ENCODE measurements at regions not wholly inside any gene's neighbourhood (a gene's known extent, or its start where the extent isn't known, plus 50 kb on each side); places are given as distances from the start of the nearest gene placed in this dataset.
"Not testable (repeated sequence)": the region's sequence is repeated elsewhere in the genome, so short reads cannot be mapped to it uniquely, and the experiment has no call there.

DNA sequence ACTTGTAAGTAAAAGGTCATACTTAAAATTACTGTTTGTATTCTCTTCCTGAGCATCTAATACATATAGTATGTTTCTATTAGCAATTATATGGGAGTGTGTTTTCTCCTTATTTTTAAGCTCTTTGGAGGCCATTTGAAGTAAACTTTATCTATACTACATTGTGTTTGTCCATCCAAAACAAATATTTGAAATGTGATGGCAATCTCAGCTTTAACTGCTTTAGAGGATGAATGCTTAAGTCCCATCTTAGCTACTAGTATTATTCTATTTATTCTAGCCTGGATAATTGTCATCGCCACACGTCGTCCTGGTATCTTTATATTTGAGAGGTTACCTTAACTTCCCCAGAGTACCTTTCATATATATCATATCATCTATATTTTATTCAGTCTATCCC is 335.8 kb downstream of the NAF1 start:
- DNase-seq (ENCODE audit: low read depth, low spot score) = no peak
- no peak overlapping the region for H3K4me3 ChIP-seq (ENCODE audit: insufficient read length, low read depth)

DNA sequence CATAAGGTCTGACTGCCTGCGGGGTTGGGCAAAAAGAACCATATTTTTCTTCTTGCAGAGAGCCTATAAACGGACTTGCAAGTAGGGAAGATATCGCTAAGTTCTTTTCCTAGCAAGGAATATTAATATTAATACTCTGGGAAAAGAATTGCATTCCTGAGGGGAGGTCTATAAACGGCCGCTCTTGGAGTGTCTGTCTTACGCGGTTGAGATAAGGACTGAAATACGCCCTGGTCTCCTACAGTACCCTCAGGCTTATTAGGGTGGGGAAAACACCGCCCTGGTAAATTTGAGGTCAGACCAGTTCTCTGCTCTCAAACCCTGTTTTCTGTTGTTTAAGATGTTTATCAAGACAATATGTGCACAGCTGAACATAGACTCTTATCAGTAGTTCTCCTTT is 349.3 kb downstream of the NAF1 start:
- not testable (repeated sequence) for H3K9me3 ChIP-seq (ENCODE audit: insufficient read depth, low read length); H3K9ac ChIP-seq (ENCODE audit: insufficient read length, low read depth); H3K36me3 ChIP-seq (ENCODE audit: insufficient read depth, insufficient read length, low read length); H3K4me3 ChIP-seq (ENCODE audit: insufficient read length, low read depth); DNase-seq (ENCODE audit: low read depth, low spot score); H3K27me3 ChIP-seq (ENCODE audit: insufficient read depth, insufficient read length); H3K4me1 ChIP-seq (ENCODE audit: insufficient read depth, insufficient read length)

More for the DNA sequence above, 335.8 kb downstream of the NAF1 start:
- Histone ChIP-seq H3K27me3 (ENCODE audit: insufficient read depth, insufficient read length) (no peaks in the 10 kb centered on the region), H3K36me3 (ENCODE audit: insufficient read depth, insufficient read length, low read length) (no peaks in the 10 kb centered on the region), H3K9me3 (ENCODE audit: insufficient read depth, low read length) (no peaks in the 10 kb centered on the region), H3K4me1 (ENCODE audit: insufficient read depth, insufficient read length) (no peaks in the 10 kb centered on the region), H3K9ac (ENCODE audit: insufficient read length, low read depth) (no peak overlapping the region)
- TF ChIP-seq SUZ12 (IDR thresholded peaks at IDR 0.05; ENCODE audit: extremely low read depth, insufficient read depth, insufficient read length) (no peak), ZNF274 (IDR thresholded peaks at IDR 0.05; ENCODE audit: low read depth, low read length) (no peak), YY1 (IDR thresholded peaks at IDR 0.05; ENCODE audit: insufficient read depth, insufficient read length) (no peak)

- no peak overlapping the region for H3K9ac ChIP-seq (ENCODE audit: insufficient read length, low read depth)
- H3K4me1 ChIP-seq (ENCODE audit: insufficient read depth, insufficient read length) = no peaks in the 10 kb centered on the region
- H3K9me3 ChIP-seq (ENCODE audit: insufficient read depth, low read length) = no peaks in the 10 kb centered on the region
- H3K4me3 ChIP-seq (ENCODE audit: insufficient read length, low read depth) = no peak overlapping the region
- H3K36me3 ChIP-seq (ENCODE audit: insufficient read depth, insufficient read length, low read length) = no peaks in the 10 kb centered on the region
- no peak for TF ChIP-seq ZNF274 (IDR thresholded peaks at IDR 0.05; ENCODE audit: low read depth, low read length)
- TF ChIP-seq YY1 (IDR thresholded peaks at IDR 0.05; ENCODE audit: insufficient read depth, insufficient read length) = no peak
- TF ChIP-seq SUZ12 (IDR thresholded peaks at IDR 0.05; ENCODE audit: extremely low read depth, insufficient read depth, insufficient read length) = no peak
- H3K27me3 ChIP-seq (ENCODE audit: insufficient read depth, insufficient read length) = no peaks in the 10 kb centered on the region
- DNase-seq (ENCODE audit: low read depth, low spot score) = no peak
These were observed 362.3 kb downstream of the NAF1 start for GRCh38 chr4:162804351-162804924.

DNA sequence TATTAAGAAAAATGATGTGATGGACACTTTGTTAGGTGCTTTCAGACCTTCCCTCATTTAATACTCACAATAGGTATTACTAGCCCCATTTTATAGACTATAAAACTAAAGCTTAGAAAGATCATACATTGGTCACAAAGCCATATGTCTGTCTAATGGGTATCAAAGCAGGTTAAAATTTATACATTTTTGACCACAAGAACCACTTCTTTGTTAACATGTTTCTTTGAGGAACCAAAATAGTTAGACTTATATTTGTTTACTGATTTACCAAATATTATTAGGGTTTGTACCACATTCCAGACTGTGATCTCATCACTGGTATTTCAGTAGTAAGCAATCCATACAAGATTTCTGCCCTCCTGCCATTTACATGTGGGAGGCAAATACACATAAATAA is 363.3 kb downstream of the NAF1 start:
- TF ChIP-seq ZNF274 (IDR thresholded peaks at IDR 0.05; ENCODE audit: low read depth, low read length) (no peak), YY1 (IDR thresholded peaks at IDR 0.05; ENCODE audit: insufficient read depth, insufficient read length) (no peak), SUZ12 (IDR thresholded peaks at IDR 0.05; ENCODE audit: extremely low read depth, insufficient read depth, insufficient read length) (no peak)
- DNase-seq (ENCODE audit: low read depth, low spot score) = no peak
- no peak overlapping the region for H3K9ac ChIP-seq (ENCODE audit: insufficient read length, low read depth)
- H3K4me3 ChIP-seq (ENCODE audit: insufficient read length, low read depth) = no peak overlapping the region
- no peaks in the 10 kb centered on the region for H3K9me3 ChIP-seq (ENCODE audit: insufficient read depth, low read length)
- H3K27me3 ChIP-seq (ENCODE audit: insufficient read depth, insufficient read length) = no peaks in the 10 kb centered on the region
- H3K4me1 ChIP-seq (ENCODE audit: insufficient read depth, insufficient read length) = no peaks in the 10 kb centered on the region
- H3K36me3 ChIP-seq (ENCODE audit: insufficient read depth, insufficient read length, low read length) = no peaks in the 10 kb centered on the region

- no peak overlapping the region for H3K4me3 ChIP-seq (ENCODE audit: insufficient read length, low read depth)
- TF ChIP-seq YY1 (IDR thresholded peaks at IDR 0.05; ENCODE audit: insufficient read depth, insufficient read length) = no peak
- no peak for TF ChIP-seq SUZ12 (IDR thresholded peaks at IDR 0.05; ENCODE audit: extremely low read depth, insufficient read depth, insufficient read length)
- TF ChIP-seq ZNF274 (IDR thresholded peaks at IDR 0.05; ENCODE audit: low read depth, low read length) = no peak
- DNase-seq (ENCODE audit: low read depth, low spot score) = no peak
- H3K4me1 ChIP-seq (ENCODE audit: insufficient read depth, insufficient read length) = no peaks in the 10 kb centered on the region
- no peaks in the 10 kb centered on the region for H3K36me3 ChIP-seq (ENCODE audit: insufficient read depth, insufficient read length, low read length)
- no peaks in the 10 kb centered on the region for H3K27me3 ChIP-seq (ENCODE audit: insufficient read depth, insufficient read length)
- no peak overlapping the region for H3K9ac ChIP-seq (ENCODE audit: insufficient read length, low read depth)
- H3K9me3 ChIP-seq (ENCODE audit: insufficient read depth, low read length) = no peaks in the 10 kb centered on the region
These were observed 369.6 kb downstream of the NAF1 start for GRCh38 chr4:162797108-162797507.

DNA sequence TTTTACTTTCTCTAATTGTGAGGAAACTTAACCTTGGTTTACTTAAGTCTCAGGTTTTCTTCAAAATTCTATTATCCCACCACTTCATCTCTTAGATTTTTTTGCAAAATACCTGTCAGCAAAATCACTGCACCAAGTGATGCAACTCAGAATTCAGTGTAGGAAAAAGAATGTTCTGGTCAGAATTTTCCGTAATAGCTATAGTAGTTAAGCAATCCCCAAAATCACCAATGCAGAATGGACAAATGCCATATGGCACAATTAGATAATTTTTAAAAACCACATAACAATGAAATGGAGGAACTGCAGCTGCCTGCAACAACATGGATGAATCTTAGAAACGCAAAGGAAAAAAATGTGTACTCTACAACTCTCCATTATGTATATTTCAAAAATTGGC is 373.1 kb downstream of the NAF1 start:
- DNase-seq (ENCODE audit: low read depth, low spot score) = no peak
- H3K9me3 ChIP-seq (ENCODE audit: insufficient read depth, low read length) = no peaks in the 10 kb centered on the region
- H3K36me3 ChIP-seq (ENCODE audit: insufficient read depth, insufficient read length, low read length) = no peaks in the 10 kb centered on the region
- no peaks in the 10 kb centered on the region for H3K4me1 ChIP-seq (ENCODE audit: insufficient read depth, insufficient read length)
- no peak overlapping the region for H3K4me3 ChIP-seq (ENCODE audit: insufficient read length, low read depth)
- TF ChIP-seq YY1 (IDR thresholded peaks at IDR 0.05; ENCODE audit: insufficient read depth, insufficient read length) (no peak), ZNF274 (IDR thresholded peaks at IDR 0.05; ENCODE audit: low read depth, low read length) (no peak), SUZ12 (IDR thresholded peaks at IDR 0.05; ENCODE audit: extremely low read depth, insufficient read depth, insufficient read length) (no peak)
- H3K27me3 ChIP-seq (ENCODE audit: insufficient read depth, insufficient read length) = no peaks in the 10 kb centered on the region
- no peak overlapping the region for H3K9ac ChIP-seq (ENCODE audit: insufficient read length, low read depth)

GRCh38 chr4:162793004-162793403 is 373.7 kb downstream of the NAF1 start:
- TF ChIP-seq YY1 (IDR thresholded peaks at IDR 0.05; ENCODE audit: insufficient read depth, insufficient read length) (no peak), ZNF274 (IDR thresholded peaks at IDR 0.05; ENCODE audit: low read depth, low read length) (no peak), SUZ12 (IDR thresholded peaks at IDR 0.05; ENCODE audit: extremely low read depth, insufficient read depth, insufficient read length) (no peak)

DNA sequence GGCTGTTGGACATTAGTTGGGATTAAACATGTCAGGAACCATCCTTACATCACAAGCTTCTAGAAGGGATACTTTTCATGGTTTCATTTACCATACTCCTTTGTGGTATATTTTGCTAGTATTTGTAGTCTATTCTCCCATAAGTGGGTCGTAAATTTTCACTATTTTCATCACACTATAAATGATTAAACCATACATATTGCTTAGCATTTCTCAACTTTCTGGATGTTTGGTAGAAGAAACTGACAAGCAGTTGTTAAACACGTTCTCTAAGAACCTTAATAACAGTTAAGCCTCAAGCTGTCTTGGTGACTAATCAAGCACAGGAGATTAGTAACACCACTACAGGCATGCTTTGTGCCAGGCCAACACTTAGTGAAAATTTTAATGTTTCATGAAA is 375.5 kb downstream of the NAF1 start:
- H3K36me3 ChIP-seq (ENCODE audit: insufficient read depth, insufficient read length, low read length) = no peaks in the 10 kb centered on the region
- H3K4me1 ChIP-seq (ENCODE audit: insufficient read depth, insufficient read length) = no peaks in the 10 kb centered on the region
- no peak overlapping the region for H3K4me3 ChIP-seq (ENCODE audit: insufficient read length, low read depth)
- no peaks in the 10 kb centered on the region for H3K9me3 ChIP-seq (ENCODE audit: insufficient read depth, low read length)
- no peak overlapping the region for H3K9ac ChIP-seq (ENCODE audit: insufficient read length, low read depth)
- TF ChIP-seq YY1 (IDR thresholded peaks at IDR 0.05; ENCODE audit: insufficient read depth, insufficient read length) (no peak), SUZ12 (IDR thresholded peaks at IDR 0.05; ENCODE audit: extremely low read depth, insufficient read depth, insufficient read length) (no peak), ZNF274 (IDR thresholded peaks at IDR 0.05; ENCODE audit: low read depth, low read length) (no peak)
- H3K27me3 ChIP-seq (ENCODE audit: insufficient read depth, insufficient read length) = no peaks in the 10 kb centered on the region
- no peak for DNase-seq (ENCODE audit: low read depth, low spot score)

More at GRCh38 chr4:162793004-162793403, 373.7 kb downstream of the NAF1 start:
- Histone ChIP-seq H3K9me3 (ENCODE audit: insufficient read depth, low read length) (no peaks in the 10 kb centered on the region), H3K4me3 (ENCODE audit: insufficient read length, low read depth) (no peak overlapping the region), H3K36me3 (ENCODE audit: insufficient read depth, insufficient read length, low read length) (no peaks in the 10 kb centered on the region), H3K9ac (ENCODE audit: insufficient read length, low read depth) (no peak overlapping the region), H3K27me3 (ENCODE audit: insufficient read depth, insufficient read length) (no peaks in the 10 kb centered on the region), H3K4me1 (ENCODE audit: insufficient read depth, insufficient read length) (no peaks in the 10 kb centered on the region)
- no peak for DNase-seq (ENCODE audit: low read depth, low spot score)

All from NT2/D1 (cell line).